Naive B cell (primary cell): ENCODE measurements at regions not wholly inside any gene's neighbourhood (a gene's known extent, or its start where the extent isn't known, plus 50 kb on each side); places are given as distances from the start of the nearest gene placed in this dataset.
"Not testable (repeated sequence)": the region's sequence is repeated elsewhere in the genome, so short reads cannot be mapped to it uniquely, and the experiment has no call there.

Experiments used
- ATAC-seq, 2 donors: fragments of 150-1000 bp; cut with Tn5 transposase; 2 replicates each; pipeline ENCODE4 v1.10.0; 2021; ENCODE audit warnings: low read depth in 2 of 2, mild to moderate bottlenecking in 2 of 2, moderate library complexity in 2 of 2
- DNase-seq: peaks from one replicate; pipeline ENCODE4 v3.0.0; 2022
- H3K27ac Mint-ChIP-seq, 6 donors: one replicate each; pipeline ENCODE4 v1.8.0; 2020 to 2022; ENCODE audit warnings: mild to moderate bottlenecking in 6 of 6, mixed read lengths in 6 of 6, moderate library complexity in 5 of 6, inconsistent platforms in 2 of 6
- H3K27me3 Mint-ChIP-seq, 3 donors: one replicate each; pipeline ENCODE4 v1.8.0; 2021 to 2022; ENCODE audit warnings: mixed read lengths in 3 of 3, mild to moderate bottlenecking in 1 of 3
- H3K36me3 Mint-ChIP-seq, 2 donors: one replicate each; pipeline ENCODE4 v1.8.0; 2020 to 2022; ENCODE audit warnings: mixed read lengths in 2 of 2, inconsistent platforms in 1 of 2, mild to moderate bottlenecking in 1 of 2
- H3K4me1 Mint-ChIP-seq, 3 donors: one replicate each; pipeline ENCODE4 v1.8.0; 2020 to 2022; ENCODE audit warnings: mixed read lengths in 3 of 3, inconsistent platforms in 1 of 3, mild to moderate bottlenecking in 1 of 3, moderate library complexity in 1 of 3
- H3K4me3 Mint-ChIP-seq, 8 donors: one replicate each; pipeline ENCODE4 v1.8.0; 2020 to 2022; ENCODE audit warnings: mild to moderate bottlenecking in 8 of 8, mixed read lengths in 8 of 8, moderate library complexity in 8 of 8, inconsistent platforms in 2 of 8
- H3K9me3 Mint-ChIP-seq, 7 donors: one replicate each; pipeline ENCODE4 v1.8.0; 2020 to 2022; ENCODE audit warnings: mixed read lengths in 7 of 7, mild to moderate bottlenecking in 5 of 7, inconsistent platforms in 2 of 7, moderate library complexity in 1 of 7

- no peaks in the 10 kb centered on the region for H3K36me3 Mint-ChIP-seq
These were observed 891.1 kb downstream of the TMEM121 start for GRCh38 chr14:106417224-106418049.

GRCh38 chr14:106419376-106419965, 893.1 kb downstream of the TMEM121 start:
- Mint-ChIP-seq H3K27ac (peak overlapping the region in 1 of 6 donors; percentile 79), H3K4me1 (no peaks in the 10 kb centered on the region), H3K36me3 (no peaks in the 10 kb centered on the region), H3K9me3 (no peaks in the 10 kb centered on the region), H3K4me3 (no peak overlapping the region), H3K27me3 (peaks cover 3 to 15% (median 13%) of the 10 kb centered on the region in 3 donors)
- ATAC-seq, result no peak
- no peak for DNase-seq

More at GRCh38 chr14:106417224-106418049, 891.1 kb downstream of the TMEM121 start:
- Mint-ChIP-seq H3K27ac (peak overlapping the region in 5 of 6 donors; percentile 53 to 95 (median 81)), H3K27me3 (peaks cover 0 to 10% (median 0%) of the 10 kb centered on the region in 3 donors), H3K4me3 (peak overlapping the region in 3 of 8 donors; percentile 19 to 62 (median 22)), H3K9me3 (no peaks in the 10 kb centered on the region), H3K4me1 (no peaks in the 10 kb centered on the region)
- DNase-seq, result peak; percentile 79
- peak; percentile 77 to 81 for ATAC-seq

- H3K4me1 Mint-ChIP-seq, H3K36me3 Mint-ChIP-seq, H3K9me3 Mint-ChIP-seq: not testable (repeated sequence)
- ATAC-seq (peak; percentile 60 to 74), DNase-seq (peak; percentile 72)
- H3K4me3 Mint-ChIP-seq, result peak overlapping the region in 6 of 8 donors; percentile 32 to 82 (median 68)
- H3K27me3 Mint-ChIP-seq, result peaks cover 3 to 15% (median 13%) of the 10 kb centered on the region in 3 donors
- peak overlapping the region in 1 of 6 donors; percentile 41 for H3K27ac Mint-ChIP-seq
These were observed 895.1 kb downstream of the TMEM121 start for GRCh38 chr14:106421431-106422033.

GRCh38 chr14:106422066-106422465, 895.7 kb downstream of the TMEM121 start:
- DNase-seq, result no peak
- Mint-ChIP-seq H3K4me3 (peak overlapping the region; percentile 32 to 87 (median 59)), H3K9me3 (no peaks in the 10 kb centered on the region), H3K27me3 (peaks cover 3 to 18% (median 13%) of the 10 kb centered on the region in 3 donors), H3K4me1 (no peaks in the 10 kb centered on the region), H3K27ac (peak overlapping the region in 3 of 6 donors; percentile 20 to 53 (median 41)), H3K36me3 (no peaks in the 10 kb centered on the region)
- ATAC-seq, result no peak

- peaks cover 3 to 21% (median 13%) of the 10 kb centered on the region in 3 donors for H3K27me3 Mint-ChIP-seq
- not testable (repeated sequence) for H3K36me3 Mint-ChIP-seq, H3K4me1 Mint-ChIP-seq, H3K9me3 Mint-ChIP-seq, H3K4me3 Mint-ChIP-seq
- ATAC-seq (peak; percentile 36 to 54), DNase-seq (peak; percentile 21)
- H3K27ac Mint-ChIP-seq, result peak overlapping the region in 1 of 6 donors; percentile 9
These were observed 898.8 kb downstream of the TMEM121 start for GRCh38 chr14:106425150-106425549.

- Mint-ChIP-seq H3K9me3 (peaks cover 0 to 2% (median 0%) of the 10 kb centered on the region in 7 donors), H3K4me1 (no peaks in the 10 kb centered on the region), H3K4me3 (no peak overlapping the region)
These were observed 910.0 kb downstream of the TMEM121 start for GRCh38 chr14:106436310-106436905.

GRCh38 chr14:106442857-106443256, 916.5 kb downstream of the TMEM121 start:
- H3K27ac Mint-ChIP-seq, result peak overlapping the region in 3 of 6 donors; percentile 11 to 87 (median 32)
- H3K36me3 Mint-ChIP-seq, result no peaks in the 10 kb centered on the region
- H3K4me1 Mint-ChIP-seq, result peaks cover 1 to 16% (median 9%) of the 10 kb centered on the region in 3 donors
- peak; percentile 68 for DNase-seq
- ATAC-seq, result peak; percentile 98 to 99
- H3K27me3 Mint-ChIP-seq, result peaks cover 14 to 23% (median 15%) of the 10 kb centered on the region in 3 donors
- H3K9me3 Mint-ChIP-seq, result peaks cover 0 to 2% (median 0%) of the 10 kb centered on the region in 7 donors
- peak overlapping the region in 1 of 8 donors; percentile 54 for H3K4me3 Mint-ChIP-seq

More at GRCh38 chr14:106436310-106436905, 910.0 kb downstream of the TMEM121 start:
- H3K27ac Mint-ChIP-seq, result no peak overlapping the region
- H3K27me3 Mint-ChIP-seq, result peaks cover 10 to 17% (median 15%) of the 10 kb centered on the region in 3 donors
- DNase-seq (peak; percentile 58), ATAC-seq (peak in 1 of 2 donors; percentile 49)
- H3K36me3 Mint-ChIP-seq, result no peaks in the 10 kb centered on the region

GRCh38 chr14:106455026-106455425, 928.6 kb downstream of the TMEM121 start:
- Mint-ChIP-seq H3K9me3 (peaks cover 0 to under 1% (median 0%) of the 10 kb centered on the region in 7 donors), H3K4me1 (peaks cover under 1 to 6% (median 3%) of the 10 kb centered on the region in 3 donors), H3K36me3 (no peaks in the 10 kb centered on the region), H3K4me3 (no peak overlapping the region), H3K27me3 (peaks cover 0 to 3% (median 0%) of the 10 kb centered on the region in 3 donors), H3K27ac (no peak overlapping the region)
- ATAC-seq (no peak), DNase-seq (no peak)

- peak in 1 of 2 donors; percentile 54 for ATAC-seq
- peaks cover 0 to 2% (median 0%) of the 10 kb centered on the region in 7 donors for H3K9me3 Mint-ChIP-seq
- no peak overlapping the region for H3K4me3 Mint-ChIP-seq
- peak; percentile 35 for DNase-seq
- H3K27ac Mint-ChIP-seq, result no peak overlapping the region
- H3K4me1 Mint-ChIP-seq, result peaks cover 3% of the 10 kb centered on the region in 3 donors
- no peaks in the 10 kb centered on the region for H3K36me3 Mint-ChIP-seq
- peaks cover 0 to 7% (median 0%) of the 10 kb centered on the region in 3 donors for H3K27me3 Mint-ChIP-seq
These were observed 933.8 kb downstream of the TMEM121 start for GRCh38 chr14:106459971-106460730.

GRCh38 chr14:106460916-106461315, 934.5 kb downstream of the TMEM121 start:
- ATAC-seq (no peak), DNase-seq (no peak)
- Mint-ChIP-seq H3K9me3 (peaks cover 0 to 2% (median 0%) of the 10 kb centered on the region in 7 donors), H3K4me3 (no peak overlapping the region), H3K4me1 (peaks cover 0 to 3% (median 0%) of the 10 kb centered on the region in 3 donors), H3K27ac (peak overlapping the region in 1 of 6 donors; percentile 15), H3K36me3 (no peaks in the 10 kb centered on the region), H3K27me3 (peaks cover 0 to 7% (median 0%) of the 10 kb centered on the region in 3 donors)

- not testable (repeated sequence) for H3K36me3 Mint-ChIP-seq, ATAC-seq, H3K4me3 Mint-ChIP-seq, H3K9me3 Mint-ChIP-seq, H3K27ac Mint-ChIP-seq, H3K4me1 Mint-ChIP-seq, H3K27me3 Mint-ChIP-seq, DNase-seq
These were observed 940.1 kb downstream of the TMEM121 start for GRCh38 chr14:106466483-106466882.

- not testable (repeated sequence) for ATAC-seq, H3K4me1 Mint-ChIP-seq, H3K9me3 Mint-ChIP-seq, H3K36me3 Mint-ChIP-seq, DNase-seq, H3K4me3 Mint-ChIP-seq, H3K27ac Mint-ChIP-seq, H3K27me3 Mint-ChIP-seq
These were observed 942.5 kb downstream of the TMEM121 start for GRCh38 chr14:106468869-106469268.
